ENCODE measurements at regions not wholly inside any gene's neighbourhood (a gene's known extent, or its start where the extent isn't known, plus 50 kb on each side); places are given as distances from the start of the nearest gene placed in this dataset.

GRCh38 chr4:189048119-189048518 lies 892.6 kb upstream of the FRG1 start:
- Histone ChIP-seq H3F3A (ENCODE audit: control insufficient read depth, insufficient read depth) (no peaks in the 10 kb centered on the region), H3K4me1 (ENCODE audit: control insufficient read depth, low read length) (no peaks in the 10 kb centered on the region), H3K27ac (ENCODE audit: low read depth, low read length) (no peak overlapping the region), H3K79me2 (ENCODE audit: control insufficient read depth, low read length) (no peaks in the 10 kb centered on the region), H3K9me3 (ENCODE audit: control insufficient read depth, insufficient read depth, low read length) (no peaks in the 10 kb centered on the region), H3K4me2 (ENCODE audit: low read length) (no peak overlapping the region), H3K4me3 (ENCODE audit: low read length) (no peak overlapping the region), H3K36me3 (ENCODE audit: control insufficient read depth, low read length) (no peaks in the 10 kb centered on the region), H3K27me3 (ENCODE audit: control insufficient read depth, low read length) (no peaks in the 10 kb centered on the region), H4K20me1 (ENCODE audit: control insufficient read depth, insufficient read depth, low read depth, low read length) (no peaks in the 10 kb centered on the region), H3K9me2 (replicated peaks; ENCODE audit: control insufficient read depth, low read length) (no peaks in the 10 kb centered on the region)
- no peak for TF ChIP-seq EZH2phosphoT487 (IDR thresholded peaks at IDR 0.05; ENCODE audit: borderline replicate concordance, low read length)
- TF ChIP-seq, protein P1, sequence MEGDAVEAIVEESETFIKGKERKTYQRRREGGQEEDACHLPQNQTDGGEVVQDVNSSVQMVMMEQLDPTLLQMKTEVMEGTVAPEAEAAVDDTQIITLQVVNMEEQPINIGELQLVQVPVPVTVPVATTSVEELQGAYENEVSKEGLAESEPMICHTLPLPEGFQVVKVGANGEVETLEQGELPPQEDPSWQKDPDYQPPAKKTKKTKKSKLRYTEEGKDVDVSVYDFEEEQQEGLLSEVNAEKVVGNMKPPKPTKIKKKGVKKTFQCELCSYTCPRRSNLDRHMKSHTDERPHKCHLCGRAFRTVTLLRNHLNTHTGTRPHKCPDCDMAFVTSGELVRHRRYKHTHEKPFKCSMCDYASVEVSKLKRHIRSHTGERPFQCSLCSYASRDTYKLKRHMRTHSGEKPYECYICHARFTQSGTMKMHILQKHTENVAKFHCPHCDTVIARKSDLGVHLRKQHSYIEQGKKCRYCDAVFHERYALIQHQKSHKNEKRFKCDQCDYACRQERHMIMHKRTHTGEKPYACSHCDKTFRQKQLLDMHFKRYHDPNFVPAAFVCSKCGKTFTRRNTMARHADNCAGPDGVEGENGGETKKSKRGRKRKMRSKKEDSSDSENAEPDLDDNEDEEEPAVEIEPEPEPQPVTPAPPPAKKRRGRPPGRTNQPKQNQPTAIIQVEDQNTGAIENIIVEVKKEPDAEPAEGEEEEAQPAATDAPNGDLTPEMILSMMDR (IDR thresholded peaks at IDR 0.05; ENCODE audit: low read depth, low read length, poor library complexity, severe bottlenecking), result no peak

DNA sequence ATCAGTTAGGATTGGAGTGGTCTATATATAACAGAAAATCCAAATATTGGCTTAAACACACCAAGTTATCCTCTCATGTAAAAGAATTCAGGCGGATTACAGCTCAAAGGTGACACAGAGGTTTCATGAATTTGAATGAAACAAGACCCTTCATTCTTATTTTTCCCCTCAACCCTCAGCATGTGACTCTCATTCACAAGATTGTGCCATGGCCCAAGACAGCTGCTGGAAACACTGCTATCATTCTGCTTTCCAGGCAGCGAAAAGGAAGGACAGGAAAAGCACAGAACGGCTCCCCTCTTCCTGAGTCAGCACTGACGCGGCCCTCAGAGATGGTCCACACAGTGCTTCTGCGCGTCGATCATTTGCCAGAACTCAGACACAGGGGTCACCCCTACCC lies 891.0 kb upstream of the FRG1 start:
- Histone ChIP-seq H4K20me1 (ENCODE audit: control insufficient read depth, insufficient read depth, low read depth, low read length) (no peaks in the 10 kb centered on the region), H3K4me1 (ENCODE audit: control insufficient read depth, low read length) (no peaks in the 10 kb centered on the region), H3K9me3 (ENCODE audit: control insufficient read depth, insufficient read depth, low read length) (no peaks in the 10 kb centered on the region), H3K36me3 (ENCODE audit: control insufficient read depth, low read length) (no peaks in the 10 kb centered on the region), H3K9me2 (replicated peaks; ENCODE audit: control insufficient read depth, low read length) (no peaks in the 10 kb centered on the region), H3K27me3 (ENCODE audit: control insufficient read depth, low read length) (no peaks in the 10 kb centered on the region), H3F3A (ENCODE audit: control insufficient read depth, insufficient read depth) (no peaks in the 10 kb centered on the region), H3K79me2 (ENCODE audit: control insufficient read depth, low read length) (no peaks in the 10 kb centered on the region), H3K4me3 (ENCODE audit: low read length) (no peak overlapping the region), H3K4me2 (ENCODE audit: low read length) (no peak overlapping the region), H3K27ac (ENCODE audit: low read depth, low read length) (no peak overlapping the region)
- TF ChIP-seq, protein P1 (IDR thresholded peaks at IDR 0.05; ENCODE audit: low read depth, low read length, poor library complexity, severe bottlenecking), result no peak
- no peak for TF ChIP-seq EZH2phosphoT487 (IDR thresholded peaks at IDR 0.05; ENCODE audit: borderline replicate concordance, low read length)

- Histone ChIP-seq H3K27ac (ENCODE audit: low read depth, low read length) (no peak overlapping the region), H3K9me3 (ENCODE audit: control insufficient read depth, insufficient read depth, low read length) (no peaks in the 10 kb centered on the region), H3K4me1 (ENCODE audit: control insufficient read depth, low read length) (no peaks in the 10 kb centered on the region), H3F3A (ENCODE audit: control insufficient read depth, insufficient read depth) (no peaks in the 10 kb centered on the region), H3K4me2 (ENCODE audit: low read length) (no peak overlapping the region), H3K79me2 (ENCODE audit: control insufficient read depth, low read length) (no peaks in the 10 kb centered on the region), H3K27me3 (ENCODE audit: control insufficient read depth, low read length) (no peaks in the 10 kb centered on the region), H4K20me1 (ENCODE audit: control insufficient read depth, insufficient read depth, low read depth, low read length) (no peaks in the 10 kb centered on the region), H3K9me2 (replicated peaks; ENCODE audit: control insufficient read depth, low read length) (no peaks in the 10 kb centered on the region), H3K4me3 (ENCODE audit: low read length) (no peak overlapping the region), H3K36me3 (ENCODE audit: control insufficient read depth, low read length) (no peaks in the 10 kb centered on the region)
- TF ChIP-seq, protein P1 (IDR thresholded peaks at IDR 0.05; ENCODE audit: low read depth, low read length, poor library complexity, severe bottlenecking), result no peak
- no peak for TF ChIP-seq EZH2phosphoT487 (IDR thresholded peaks at IDR 0.05; ENCODE audit: borderline replicate concordance, low read length)
Observed at GRCh38 chr4:189050643-189051042, 890.0 kb upstream of the FRG1 start.

- Histone ChIP-seq H3K9me3 (ENCODE audit: control insufficient read depth, insufficient read depth, low read length) (no peaks in the 10 kb centered on the region), H3K27me3 (ENCODE audit: control insufficient read depth, low read length) (no peaks in the 10 kb centered on the region), H3F3A (ENCODE audit: control insufficient read depth, insufficient read depth) (no peaks in the 10 kb centered on the region), H3K9me2 (replicated peaks; ENCODE audit: control insufficient read depth, low read length) (no peaks in the 10 kb centered on the region), H3K4me2 (ENCODE audit: low read length) (no peak overlapping the region), H3K4me3 (ENCODE audit: low read length) (no peak overlapping the region), H3K36me3 (ENCODE audit: control insufficient read depth, low read length) (no peaks in the 10 kb centered on the region), H3K27ac (ENCODE audit: low read depth, low read length) (no peak overlapping the region), H4K20me1 (ENCODE audit: control insufficient read depth, insufficient read depth, low read depth, low read length) (no peaks in the 10 kb centered on the region), H3K79me2 (ENCODE audit: control insufficient read depth, low read length) (no peaks in the 10 kb centered on the region), H3K4me1 (ENCODE audit: control insufficient read depth, low read length) (no peaks in the 10 kb centered on the region)
- TF ChIP-seq EZH2phosphoT487 (IDR thresholded peaks at IDR 0.05; ENCODE audit: borderline replicate concordance, low read length), result no peak
- TF ChIP-seq, protein P1 (IDR thresholded peaks at IDR 0.05; ENCODE audit: low read depth, low read length, poor library complexity, severe bottlenecking), result no peak
Observed at GRCh38 chr4:189053621-189054020, 887.1 kb upstream of the FRG1 start.

Measured in DOHH2 (cell line).